Loucy (cell line): ENCODE measurements at regions not wholly inside any gene's neighbourhood (a gene's known extent, or its start where the extent isn't known, plus 50 kb on each side); places are given as distances from the start of the nearest gene placed in this dataset.

Experiments
- H2AFZ ChIP-seq: fragments of 200-600 bp; sonication (generic); 2 replicates; pipeline ENCODE4 v1.6.0; 2016; ENCODE audit warnings: antibody characterized with exemption, mild to moderate bottlenecking, low read length, moderate library complexity
- H3F3A ChIP-seq: fragments of 200-600 bp; 2 replicates; pipeline ENCODE4 v1.6.0; 2016; ENCODE audit warnings: antibody characterized with exemption, low read depth, mild to moderate bottlenecking
- H3K27me3 ChIP-seq: fragments of 200-600 bp; sonication (generic); 2 replicates; pipeline ENCODE4 v1.6.1; 2014; ENCODE audit warnings: low read length, mild to moderate bottlenecking; ENCODE audit not compliant: insufficient read depth, poor library complexity, severe bottlenecking
- H3K36me3 ChIP-seq: fragments of 200-600 bp; sonication (generic); 2 replicates; pipeline ENCODE4 v1.6.1; 2016; ENCODE audit warnings: low read length; ENCODE audit not compliant: insufficient read depth
- H3K4me1 ChIP-seq: fragments of 200-600 bp; sonication (generic); 2 replicates; pipeline ENCODE4 v1.5.1; 2014; ENCODE audit warnings: low read length, mild to moderate bottlenecking; ENCODE audit not compliant: insufficient read depth, poor library complexity, severe bottlenecking
- H3K4me2 ChIP-seq: fragments of 200-600 bp; sonication (generic); 2 replicates; pipeline ENCODE4 v1.6.0; 2014; ENCODE audit warnings: antibody characterized with exemption, low read length, low read depth, mild to moderate bottlenecking; ENCODE audit not compliant: poor library complexity, severe bottlenecking
- H3K4me3 ChIP-seq: fragments of 200-600 bp; sonication (generic); 2 replicates; pipeline ENCODE4 v1.5.1; 2014; ENCODE audit warnings: low read length, mild to moderate bottlenecking, mixed read lengths; ENCODE audit not compliant: poor library complexity, severe bottlenecking
- H3K79me2 ChIP-seq: fragments of 200-600 bp; sonication (generic); 2 replicates; pipeline ENCODE4 v1.6.1; 2014; ENCODE audit warnings: low read length; ENCODE audit not compliant: insufficient read depth
- H3K9ac ChIP-seq: fragments of 200-600 bp; sonication (generic); 2 replicates; pipeline ENCODE4 v1.6.0; 2014; ENCODE audit warnings: mild to moderate bottlenecking, low read depth, low read length, moderate library complexity; ENCODE audit not compliant: poor library complexity, severe bottlenecking
- H3K9me2 ChIP-seq: fragments of 200-600 bp; sonication (generic); replicated peaks from 2 replicates; pipeline ENCODE4 v1.6.1; 2016; ENCODE audit warnings: low read depth, low read length, mixed read lengths
- H3K9me3 ChIP-seq: fragments of 200-600 bp; sonication (generic); 2 replicates; pipeline ENCODE4 v1.6.1; 2014; ENCODE audit warnings: mild to moderate bottlenecking, antibody characterized with exemption, low read length, low read depth; ENCODE audit not compliant: insufficient read depth
- H4K20me1 ChIP-seq: fragments of 200-600 bp; sonication (generic); 2 replicates; pipeline ENCODE4 v1.6.0; 2014; ENCODE audit warnings: antibody characterized with exemption, low read length, mild to moderate bottlenecking; ENCODE audit not compliant: insufficient read depth, poor library complexity, severe bottlenecking
- CTCF ChIP-seq: fragments of 200-600 bp; sonication (generic); conservative IDR thresholded peaks from 2 replicates; pipeline ENCODE4 v1.5.1; 2014; ENCODE audit warnings: mild to moderate bottlenecking, antibody characterized with exemption, low read length
- EZH2phosphoT487 ChIP-seq: fragments of 200-600 bp; IDR thresholded peaks from 2 replicates; pipeline ENCODE4 v1.6.1; 2018; ENCODE audit warnings: antibody characterized with exemption, mild to moderate bottlenecking, moderate library complexity, borderline replicate concordance

- peaks cover 7% of the 10 kb centered on the region for H3K4me1 ChIP-seq
- no peaks in the 10 kb centered on the region for H3K36me3 ChIP-seq
- H4K20me1 ChIP-seq, result no peaks in the 10 kb centered on the region
- no peaks in the 10 kb centered on the region for H3K9me2 ChIP-seq
- H3K9me3 ChIP-seq, result 0 out of 2 replicates have a peak, but pooled peaks cover 3% of the 10 kb centered on the region
- no peak overlapping the region for H3K9ac ChIP-seq
- TF ChIP-seq EZH2phosphoT487 (no peak), CTCF (no peak)
- no peaks in the 10 kb centered on the region for H3K27me3 ChIP-seq
- no peaks in the 10 kb centered on the region for H3F3A ChIP-seq
- no peak overlapping the region for H3K4me3 ChIP-seq
- H3K79me2 ChIP-seq, result no peaks in the 10 kb centered on the region
- no peak overlapping the region for H2AFZ ChIP-seq
- no peak overlapping the region for H3K4me2 ChIP-seq
Observed at GRCh38 chr2:223652902-223653301, 50.7 kb upstream of the SCG2 start.

- H3K9ac ChIP-seq, result no peak overlapping the region
- H3K9me2 ChIP-seq, result no peaks in the 10 kb centered on the region
- peaks cover 11% of the 10 kb centered on the region for H3K4me1 ChIP-seq
- H3K4me3 ChIP-seq, result no peak overlapping the region
- H3K27me3 ChIP-seq, result no peaks in the 10 kb centered on the region
- no peak overlapping the region for H3K4me2 ChIP-seq
- H3K79me2 ChIP-seq, result no peaks in the 10 kb centered on the region
- no peaks in the 10 kb centered on the region for H3K36me3 ChIP-seq
- H4K20me1 ChIP-seq, result no peaks in the 10 kb centered on the region
- no peak overlapping the region for H2AFZ ChIP-seq
- H3F3A ChIP-seq, result no peaks in the 10 kb centered on the region
- TF ChIP-seq CTCF, result no peak
- H3K9me3 ChIP-seq, result 0 out of 2 replicates have a peak, but pooled peaks cover 3% of the 10 kb centered on the region
Observed at GRCh38 chr2:223652122-223652521, 50.0 kb upstream of the SCG2 start.
